MM.1S (cell line): ENCODE measurements at regions not wholly inside any gene's neighbourhood (a gene's known extent, or its start where the extent isn't known, plus 50 kb on each side); places are given as distances from the start of the nearest gene placed in this dataset.

ENCODE experiments used
- CTCF ChIP-seq: fragments of 300-600 bp; sonication (generic); IDR thresholded peaks from 2 replicates; pipeline ENCODE4 v1.5.1; 2016; ENCODE audit warnings: antibody characterized with exemption, low read length, mixed read lengths
- EZH2phosphoT487 ChIP-seq: fragments of 300-600 bp; sonication (generic); IDR thresholded peaks from 2 replicates; pipeline ENCODE4 v1.6.1; 2018; ENCODE audit warnings: antibody characterized with exemption, low read length

GRCh38 chr6:15947923-15948322 is 181.0 kb upstream of the MYLIP start:
- TF ChIP-seq CTCF (no peak), EZH2phosphoT487 (no peak)
